ENCODE measurements at regions not wholly inside any gene's neighbourhood (a gene's known extent, or its start where the extent isn't known, plus 50 kb on each side); places are given as distances from the start of the nearest gene placed in this dataset.
A peak's percentile ranks its signal among the peaks of the same experiment; 100 is the strongest.

GRCh38 chr6:27630727-27631608 lies 158.1 kb upstream of the ZNF184 start (continued):
- TF ChIP-seq MNT (IDR thresholded peaks at IDR 0.05), result no peak
- TF ChIP-seq MAX (IDR thresholded peaks at IDR 0.05), result peak; percentile 98
- 0 out of 2 replicates have a peak, but pooled peaks have one; percentile 86 for TF ChIP-seq ZFP36L2 (CRISPR knock-in tag; IDR thresholded peaks at IDR 0.05)
- no peak for TF ChIP-seq CREM (IDR thresholded peaks at IDR 0.05)
- no peak for TF ChIP-seq CREM (CRISPR knock-in tag; IDR thresholded peaks at IDR 0.05)
- TF ChIP-seq HNRNPL (IDR thresholded peaks at IDR 0.05; ENCODE audit: low read depth, low read length), result no peak
- TF ChIP-seq KDM5A (IDR thresholded peaks at IDR 0.05; ENCODE audit: borderline replicate concordance, low read length), result no peak
- TF ChIP-seq NPAS2 (CRISPR knock-in tag; IDR thresholded peaks at IDR 0.05; ENCODE audit: borderline replicate concordance), result no peak
- no peak for TF ChIP-seq RFX1 (IDR thresholded peaks at IDR 0.05)
- TF ChIP-seq GABPA (IDR thresholded peaks at IDR 0.05; ENCODE audit: low read depth, low read length), result no peak
- no peak for TF ChIP-seq GABPA (CRISPR knock-in tag; IDR thresholded peaks at IDR 0.05; ENCODE audit: low read depth)
- peak; percentile 89; the same call in 1 of the 2 replicates for TF ChIP-seq ZNF766 (CRISPR knock-in tag; IDR thresholded peaks at IDR 0.05; ENCODE audit: borderline replicate concordance)
- TF ChIP-seq ZFP91 (CRISPR knock-in tag; IDR thresholded peaks at IDR 0.05; ENCODE audit: borderline replicate concordance), result peak; percentile 83
- TF ChIP-seq ERF (CRISPR knock-in tag; IDR thresholded peaks at IDR 0.05), result peak; percentile 88
- TF ChIP-seq ZNF34 (CRISPR knock-in tag; IDR thresholded peaks at IDR 0.05; ENCODE audit: borderline replicate concordance), result 0 out of 2 replicates have a peak, but pooled peaks have one; percentile 32
- no peak for TF ChIP-seq KAT2B (IDR thresholded peaks at IDR 0.05; ENCODE audit: borderline replicate concordance, low read depth, low read length)
- TF ChIP-seq ZNF251 (CRISPR knock-in tag; IDR thresholded peaks at IDR 0.05), result 0 out of 2 replicates have a peak, but pooled peaks have one; percentile 63
- 0 out of 2 replicates have a peak, but pooled peaks have one; percentile 56 for TF ChIP-seq RELA (CRISPR knock-in tag; IDR thresholded peaks at IDR 0.05)
- no peak for TF ChIP-seq SIN3B (IDR thresholded peaks at IDR 0.05; ENCODE audit: low read length)
- TF ChIP-seq ZNF382 (CRISPR knock-in tag; IDR thresholded peaks at IDR 0.05; ENCODE audit: borderline replicate concordance), result no peak
- peak; percentile 81 for TF ChIP-seq ELF3 (CRISPR knock-in tag; IDR thresholded peaks at IDR 0.05)
- no peak for TF ChIP-seq BCLAF1 (IDR thresholded peaks at IDR 0.05)
- no peak for TF ChIP-seq NR2F6 (IDR thresholded peaks at IDR 0.05)
- peak; percentile 70; the same call in 1 of the 2 replicates for TF ChIP-seq NR2F6 (CRISPR knock-in tag; IDR thresholded peaks at IDR 0.05)

Measured in HepG2 (cell line).